Retinal pigment epithelial cell (primary cell): ENCODE measurements at regions not wholly inside any gene's neighbourhood (a gene's known extent, or its start where the extent isn't known, plus 50 kb on each side); places are given as distances from the start of the nearest gene placed in this dataset.

ENCODE experiments used
- DNase-seq: peaks from one replicate; pipeline ENCODE4 v3.0.0-alpha.2; 2010; ENCODE audit warnings: low read depth
- H3K4me3 ChIP-seq: 2 replicates; pipeline ENCODE4 v1.5.1; 2011; ENCODE audit warnings: mild to moderate bottlenecking, low read length, control low read depth, moderate library complexity
- CTCF ChIP-seq: conservative IDR thresholded peaks from 2 replicates; pipeline ENCODE4 v1.5.1; 2011; ENCODE audit warnings: low read depth, low read length, control low read depth, inconsistent platforms

DNA sequence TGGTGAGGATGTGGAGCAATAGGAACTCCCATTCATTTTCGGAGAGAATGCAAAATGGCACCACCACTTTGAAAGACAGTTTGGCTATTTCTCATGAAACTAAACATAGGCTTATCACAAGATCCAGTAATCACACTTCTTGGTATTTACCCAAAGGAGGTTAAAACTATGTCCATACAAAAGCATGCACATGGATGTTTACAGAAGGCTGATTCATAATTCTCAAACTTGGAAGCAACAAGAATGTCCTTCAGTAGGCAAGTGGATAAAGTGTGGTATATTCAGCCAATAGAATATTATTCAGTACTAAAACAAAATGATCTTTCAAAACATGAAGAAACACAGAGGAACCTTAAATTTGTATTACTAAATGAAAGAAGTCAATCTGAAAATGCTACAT is 440.6 kb downstream of the FBXO15 start:
- no peak overlapping the region for H3K4me3 ChIP-seq
- no peak for DNase-seq
- no peak for TF ChIP-seq CTCF

GRCh38 chr18:73697353-73697752 is 450.3 kb downstream of the FBXO15 start:
- no peak for DNase-seq
- no peak for TF ChIP-seq CTCF
- no peak overlapping the region for H3K4me3 ChIP-seq

DNA sequence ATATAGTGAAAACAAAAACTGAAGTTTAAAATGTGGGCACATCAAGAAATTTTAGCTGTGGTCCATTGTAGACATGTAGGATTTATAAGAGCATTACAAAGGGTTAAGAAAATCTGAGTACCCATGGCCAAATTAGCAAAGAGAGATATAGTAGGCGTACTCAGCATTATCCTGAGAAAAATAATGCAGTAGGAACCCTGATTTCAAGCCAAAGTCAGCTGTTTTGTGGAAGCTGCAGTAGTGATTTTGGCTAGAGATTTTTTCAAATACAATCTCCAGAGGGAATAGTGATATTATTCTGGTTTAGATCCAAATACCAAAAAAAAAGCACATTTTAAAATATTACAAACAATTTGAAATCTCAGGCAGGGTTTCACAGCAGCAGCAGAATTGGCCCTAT is 450.9 kb downstream of the FBXO15 start:
- H3K4me3 ChIP-seq: no peak overlapping the region
- TF ChIP-seq CTCF: no peak
- DNase-seq: no peak

DNA sequence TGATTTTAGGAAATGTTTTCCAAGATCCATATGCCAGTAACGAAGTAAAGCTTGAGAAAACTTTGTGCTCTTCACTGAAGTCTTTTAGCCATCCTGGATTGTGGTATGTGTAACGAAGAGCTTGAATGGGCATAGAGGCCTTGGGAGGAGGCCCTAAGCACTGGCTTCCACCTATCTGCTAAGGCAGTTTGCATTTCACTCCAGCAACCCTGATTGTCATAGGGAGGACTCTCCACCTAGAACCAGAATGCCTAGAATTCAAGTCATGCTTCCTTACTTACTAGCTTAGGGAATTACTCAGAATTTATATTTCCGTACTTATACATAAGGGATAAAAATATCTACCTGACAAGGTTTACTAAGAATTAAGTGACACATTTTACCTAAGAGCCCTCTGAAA is 451.5 kb downstream of the FBXO15 start:
- no peak for DNase-seq
- H3K4me3 ChIP-seq: no peak overlapping the region
- TF ChIP-seq CTCF: no peak

GRCh38 chr18:73693091-73693490 is 454.5 kb downstream of the FBXO15 start:
- H3K4me3 ChIP-seq: no peak overlapping the region
- no peak for DNase-seq
- TF ChIP-seq CTCF: no peak

DNA sequence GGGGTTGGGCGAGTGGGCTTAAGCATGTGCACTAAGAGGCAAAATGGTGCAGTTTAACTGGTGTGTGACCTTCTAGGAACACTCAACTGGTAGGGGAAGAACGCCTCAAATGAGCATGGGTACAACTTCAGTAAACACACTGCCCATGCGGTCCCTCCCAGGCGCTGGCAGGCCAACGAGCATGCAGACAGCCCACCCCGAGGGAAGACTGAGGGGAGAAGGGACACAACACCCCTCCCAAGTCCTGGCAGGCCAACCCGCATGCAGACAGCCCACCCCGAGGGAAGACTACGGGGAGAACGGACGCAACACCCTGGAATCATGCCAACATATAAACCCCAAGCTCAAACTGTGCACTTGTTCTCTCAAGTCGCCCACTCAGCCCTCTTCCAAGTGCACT is 456.0 kb downstream of the FBXO15 start:
- DNase-seq: no peak
- TF ChIP-seq CTCF: no peak
- H3K4me3 ChIP-seq: no peak overlapping the region

DNA sequence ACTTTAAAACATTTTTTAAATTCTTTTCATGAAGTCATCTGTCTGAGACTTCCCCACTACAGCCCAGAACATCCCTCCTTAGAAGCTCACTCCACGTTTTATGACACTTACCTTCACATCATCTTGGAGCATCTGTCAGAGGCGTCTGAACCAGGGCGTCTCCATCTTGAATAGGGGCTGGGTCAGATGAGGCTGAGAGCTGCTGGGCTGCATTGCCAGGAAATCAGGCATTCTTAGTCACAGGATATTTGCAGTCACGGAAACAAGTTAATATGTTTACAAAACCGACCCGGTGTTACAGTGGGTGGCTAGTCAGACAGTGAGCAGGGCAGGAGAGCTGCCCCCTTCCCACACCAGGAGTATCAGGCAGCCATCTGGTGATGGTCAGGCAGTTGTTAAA is 456.5 kb downstream of the FBXO15 start:
- no peak overlapping the region for H3K4me3 ChIP-seq
- no peak for TF ChIP-seq CTCF
- peak; percentile 82 for DNase-seq
